Right lung (tissue), 2 donors: ENCODE measurements at regions not wholly inside any gene's neighbourhood (a gene's known extent, or its start where the extent isn't known, plus 50 kb on each side); places are given as distances from the start of the nearest gene placed in this dataset.

Experiments used
- DNase-seq, 2 donors: peaks; one replicate each; pipeline ENCODE4 v3.0.0-alpha.2; 2013

GRCh38 chr12:19572920-19573558 lies 133.7 kb downstream of the AEBP2 start:
- DNase-seq, result no peak

GRCh38 chr12:19573866-19574265 lies 134.6 kb downstream of the AEBP2 start:
- DNase-seq, result no peak

- DNase-seq, result no peak
Measured at GRCh38 chr12:19574601-19575000, 135.3 kb downstream of the AEBP2 start.

- DNase-seq, result peak; percentile 59 to 70
Measured at GRCh38 chr12:19575337-19576243, 136.3 kb downstream of the AEBP2 start.

GRCh38 chr12:19576506-19577280 lies 137.4 kb downstream of the AEBP2 start:
- peak; percentile 30 to 33 for DNase-seq

- DNase-seq, result no peak
Measured at GRCh38 chr12:19577281-19577530, 137.9 kb downstream of the AEBP2 start.

- no peak for DNase-seq
Measured at GRCh38 chr12:19584732-19585131, 145.4 kb downstream of the AEBP2 start.

GRCh38 chr12:19588951-19589350 lies 149.7 kb downstream of the AEBP2 start:
- DNase-seq, result no peak

- DNase-seq, result no peak
Measured at GRCh38 chr12:19591951-19592350, 152.7 kb downstream of the AEBP2 start.

GRCh38 chr12:19596434-19597166 lies 157.3 kb downstream of the AEBP2 start:
- DNase-seq, result no peak

- DNase-seq, result no peak
Measured at GRCh38 chr12:19597167-19598026, 158.1 kb downstream of the AEBP2 start.

- DNase-seq, result no peak
Measured at GRCh38 chr12:19605720-19606119, 166.4 kb downstream of the AEBP2 start.

- DNase-seq, result no peak
Measured at GRCh38 chr12:19608039-19608438, 168.7 kb downstream of the AEBP2 start.

GRCh38 chr12:19613051-19613535 lies 173.8 kb downstream of the AEBP2 start:
- no peak for DNase-seq

- DNase-seq, result no peak
Measured at GRCh38 chr12:19614601-19615383, 175.5 kb downstream of the AEBP2 start.

- DNase-seq, result no peak
Measured at GRCh38 chr12:19615384-19615725, 176.1 kb downstream of the AEBP2 start.

- DNase-seq, result no peak
Measured at GRCh38 chr12:19616781-19617180, 177.5 kb downstream of the AEBP2 start.

GRCh38 chr12:19620222-19620621 lies 180.9 kb downstream of the AEBP2 start:
- no peak for DNase-seq

- no peak for DNase-seq
Measured at GRCh38 chr12:19623751-19624399, 184.6 kb downstream of the AEBP2 start.

GRCh38 chr12:19624491-19624890 lies 185.2 kb downstream of the AEBP2 start:
- DNase-seq, result no peak
